Forelimb muscle (tissue), 1 donor: ENCODE measurements at regions not wholly inside any gene's neighbourhood (a gene's known extent, or its start where the extent isn't known, plus 50 kb on each side); places are given as distances from the start of the nearest gene placed in this dataset.

Experiments
- DNase-seq: peaks from one replicate; pipeline ENCODE4 v3.0.0-alpha.2; 2013; ENCODE audit warnings: low read depth

DNA sequence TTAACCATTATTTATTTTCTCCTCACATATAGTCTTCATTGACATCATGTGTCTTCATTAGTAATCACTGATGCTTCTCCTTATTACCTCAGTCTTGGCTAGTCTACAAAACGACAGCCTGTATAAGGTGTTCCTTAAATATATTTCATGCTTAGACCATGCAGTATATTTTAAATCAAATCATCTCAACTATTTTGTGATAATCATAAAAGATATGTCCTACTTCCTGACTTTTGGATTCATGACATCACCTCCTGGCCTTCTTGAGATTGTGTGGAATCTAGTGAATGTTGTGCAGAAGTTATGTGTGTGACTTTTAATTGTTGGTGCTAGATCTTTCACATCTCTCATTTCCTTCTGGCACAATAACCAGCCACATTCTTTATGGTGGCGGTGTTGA, 1339.3 kb upstream of the C9orf72 start:
- no peak for DNase-seq

DNA sequence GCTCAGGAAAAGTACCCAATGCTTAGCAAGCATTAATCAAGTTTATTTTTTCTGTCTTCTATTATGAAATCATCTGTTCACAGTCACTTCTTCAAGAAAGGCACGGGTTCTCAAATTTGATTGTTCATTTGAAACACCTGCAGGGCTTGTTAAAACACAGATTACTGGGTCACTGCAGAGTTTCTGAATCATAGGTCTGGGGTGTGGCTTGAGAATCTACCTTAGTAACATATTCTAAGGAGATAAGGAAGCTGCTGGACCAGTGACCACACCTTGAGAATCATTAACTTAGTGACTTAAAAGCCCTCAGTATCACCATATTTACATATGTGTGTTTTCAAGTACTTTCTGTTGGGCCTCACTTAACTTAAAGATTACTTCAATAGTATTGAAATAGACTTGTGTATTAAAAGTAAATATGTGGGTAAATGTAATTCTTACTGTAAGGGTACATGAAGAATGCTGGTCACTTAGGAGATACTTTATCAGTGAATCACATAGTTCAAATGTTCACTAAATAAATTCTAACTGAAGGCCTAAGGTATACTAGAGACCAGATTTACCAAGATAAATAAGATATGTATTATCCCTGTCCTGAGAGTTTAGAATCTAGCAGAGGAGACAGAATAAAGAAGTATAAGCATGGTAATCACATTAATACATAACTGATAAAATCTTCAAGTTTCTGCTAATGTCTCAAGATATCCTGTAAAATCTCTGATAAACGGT, 1342.1 kb upstream of the C9orf72 start:
- no peak for DNase-seq

DNA sequence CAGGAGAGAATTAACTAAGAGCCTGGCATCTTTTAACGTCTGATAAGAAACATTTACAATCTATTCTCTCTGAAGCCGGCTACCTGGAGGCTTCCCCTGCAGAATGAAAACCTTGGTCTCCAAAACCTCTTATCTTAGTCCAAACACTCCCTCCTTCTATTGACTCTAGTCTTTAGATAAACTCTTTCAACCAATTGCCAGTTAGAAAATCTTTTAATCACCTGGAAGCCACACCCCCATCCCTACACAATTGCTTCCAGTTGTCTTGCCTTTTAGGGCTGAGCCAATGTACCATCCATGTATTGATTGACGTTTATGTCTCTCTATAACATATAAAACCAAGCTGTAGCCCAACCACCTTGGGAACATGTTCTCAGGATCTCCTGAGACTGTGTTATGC, 1343.1 kb upstream of the C9orf72 start:
- no peak for DNase-seq

DNA sequence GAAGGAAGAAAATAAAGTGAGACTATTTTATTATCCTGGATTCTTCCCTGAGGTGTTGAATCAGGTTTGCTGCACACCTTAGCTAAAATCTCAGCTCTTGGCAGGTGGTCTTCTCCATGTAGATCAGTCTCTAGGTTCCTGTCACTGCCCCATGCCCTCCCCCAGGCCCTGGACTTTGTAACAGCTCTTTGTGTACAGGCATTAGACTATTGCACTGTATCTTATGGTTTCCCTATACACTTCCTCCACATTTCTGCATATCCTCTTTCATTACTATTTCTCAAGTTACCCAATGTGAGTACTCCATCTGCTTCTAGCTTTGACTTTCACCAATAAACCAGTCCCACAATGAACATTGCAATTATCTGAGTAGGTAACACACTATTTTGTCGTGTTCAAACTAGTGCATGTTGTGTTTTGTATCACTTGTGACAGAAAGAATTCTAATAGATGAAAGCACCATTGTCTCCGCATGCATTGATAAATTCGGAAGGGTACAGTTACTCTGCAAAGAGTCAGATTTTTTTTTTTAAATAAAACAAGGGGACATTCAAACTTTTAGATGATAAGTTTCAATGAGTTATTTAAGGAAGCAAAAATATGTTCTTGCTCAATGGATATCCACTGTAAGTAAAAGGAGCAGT, 1348.7 kb upstream of the C9orf72 start:
- no peak for DNase-seq

DNA sequence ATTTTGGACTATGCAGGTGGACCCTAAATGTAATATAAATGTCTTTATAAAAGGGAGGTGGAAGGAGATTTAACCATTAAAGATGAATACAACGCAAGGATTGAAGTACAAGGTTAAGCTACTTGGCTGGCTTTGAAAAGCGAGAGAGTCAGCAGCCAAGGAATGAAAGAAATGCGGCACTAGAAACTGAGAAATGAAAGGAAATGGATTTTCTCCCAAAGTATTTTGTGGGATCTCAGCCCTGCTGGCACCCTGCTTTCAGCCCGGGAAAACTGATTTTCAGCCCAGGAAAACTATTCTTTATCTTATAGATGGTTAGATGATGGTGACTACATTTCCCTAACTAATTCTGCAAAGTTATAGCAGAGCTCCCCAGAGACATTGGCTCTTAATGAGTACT, 1349.6 kb upstream of the C9orf72 start:
- DNase-seq, result peak; percentile 5

DNA sequence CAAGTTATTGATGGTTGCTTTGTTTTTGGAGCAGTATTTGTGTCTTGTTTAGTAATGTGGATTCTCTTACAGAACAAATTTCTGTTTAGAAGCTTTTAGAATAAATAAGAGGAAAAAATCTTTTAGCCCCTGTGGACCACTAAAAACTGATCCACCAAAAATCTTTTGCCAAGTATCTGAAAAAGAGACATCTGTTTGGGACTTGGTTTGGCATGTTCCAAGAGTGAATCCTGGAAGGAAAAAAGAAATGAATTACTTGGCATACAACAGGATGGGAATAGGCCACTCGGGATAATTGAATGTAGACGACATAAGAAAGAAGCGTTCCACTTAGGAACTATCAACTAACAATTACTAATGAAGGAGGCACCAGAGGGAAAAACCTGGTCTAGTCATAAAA, 1350.1 kb upstream of the C9orf72 start:
- peak; percentile 45 for DNase-seq

DNA sequence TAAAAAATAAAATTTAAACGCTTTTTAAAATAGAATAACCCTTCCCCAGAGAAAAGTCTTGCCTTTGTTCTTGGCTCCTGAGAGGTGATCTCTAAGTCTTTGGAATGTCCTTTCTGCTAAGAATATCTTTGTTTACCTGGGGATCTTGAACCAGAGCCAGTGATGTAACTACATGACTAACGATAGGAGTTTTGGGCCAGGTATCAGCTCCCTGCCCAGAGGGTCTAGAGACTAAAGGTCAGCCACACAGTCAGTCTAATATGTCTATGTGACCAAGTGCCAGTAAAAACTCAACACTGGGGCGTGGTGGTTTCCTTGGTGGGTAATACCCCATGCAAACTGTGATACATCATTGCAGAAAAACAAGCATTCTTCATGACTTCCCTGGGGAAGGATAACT, 1351.9 kb upstream of the C9orf72 start:
- no peak for DNase-seq

DNA sequence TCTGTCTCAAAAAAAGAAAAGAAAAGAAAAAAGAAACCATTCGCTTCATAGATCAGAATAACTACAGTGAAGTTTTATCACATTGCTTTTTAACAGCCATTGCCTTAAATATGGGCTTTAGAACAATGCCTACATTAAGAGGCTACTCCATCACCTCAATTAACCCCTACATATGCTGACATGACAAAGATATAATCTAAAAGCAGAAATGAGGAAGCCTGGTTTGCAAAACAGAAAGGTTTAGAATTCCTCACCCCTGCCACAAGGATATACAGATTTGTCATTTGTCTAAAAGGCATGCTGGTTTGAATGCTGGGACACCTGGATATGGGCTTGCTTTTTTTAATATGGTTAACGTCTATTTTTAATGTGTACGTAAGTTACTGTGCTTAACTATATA, 1353.0 kb upstream of the C9orf72 start:
- no peak for DNase-seq

DNA sequence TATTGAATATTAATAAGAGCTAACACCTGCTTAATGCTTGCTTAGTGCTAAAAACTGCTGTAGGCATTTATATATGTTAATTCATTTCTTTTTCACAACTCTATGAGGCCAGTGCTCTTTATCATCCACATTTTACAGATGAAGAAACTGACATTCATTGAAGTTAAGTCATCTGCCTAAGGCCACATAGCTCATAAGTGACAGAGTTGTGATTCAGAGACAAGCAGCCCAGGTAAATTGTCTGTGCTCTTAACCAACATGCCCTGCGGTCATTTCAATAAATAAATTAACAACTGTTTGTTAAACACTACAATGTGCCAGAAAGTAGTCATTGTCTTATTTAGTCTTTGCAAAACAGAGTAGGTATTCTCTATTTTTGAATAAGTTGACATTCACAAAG, 1354.4 kb upstream of the C9orf72 start:
- DNase-seq, result no peak

DNA sequence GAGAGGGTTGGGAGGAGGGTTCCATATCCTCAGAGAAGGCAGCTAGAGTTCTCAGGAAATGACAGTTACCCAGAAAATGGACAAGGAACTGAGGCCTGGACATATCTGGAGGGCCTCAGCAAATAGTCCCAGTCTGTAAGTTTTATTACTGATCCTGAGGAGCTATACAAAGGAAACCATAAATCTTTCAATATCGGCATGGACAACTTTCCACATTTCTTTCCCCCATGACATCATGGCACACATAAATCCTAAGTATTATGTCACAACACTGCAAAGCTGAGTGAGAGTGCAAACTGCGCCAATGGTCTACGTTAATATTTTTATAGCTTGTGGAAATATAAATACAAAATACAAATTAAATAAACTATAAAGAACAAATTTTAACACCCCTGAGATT, 1356.2 kb upstream of the C9orf72 start:
- no peak for DNase-seq

DNA sequence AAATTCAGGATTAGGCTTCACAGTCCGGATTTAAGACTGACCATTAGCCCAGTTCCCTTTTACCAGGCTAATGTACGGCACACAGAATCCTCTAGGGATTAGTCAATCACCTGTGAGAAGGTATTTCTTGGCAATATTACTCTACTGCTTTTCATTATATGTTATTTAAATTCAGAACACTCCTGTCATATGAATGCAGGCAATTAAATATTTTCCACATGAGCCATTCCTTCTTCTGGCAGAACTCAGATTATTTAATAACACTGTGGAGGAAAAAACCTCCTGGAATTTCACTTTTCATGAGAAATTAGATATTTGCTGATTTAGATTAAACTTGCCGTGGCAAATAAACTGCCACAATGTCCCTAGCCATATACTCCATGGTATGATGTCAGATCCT, 1357.5 kb upstream of the C9orf72 start:
- no peak for DNase-seq

DNA sequence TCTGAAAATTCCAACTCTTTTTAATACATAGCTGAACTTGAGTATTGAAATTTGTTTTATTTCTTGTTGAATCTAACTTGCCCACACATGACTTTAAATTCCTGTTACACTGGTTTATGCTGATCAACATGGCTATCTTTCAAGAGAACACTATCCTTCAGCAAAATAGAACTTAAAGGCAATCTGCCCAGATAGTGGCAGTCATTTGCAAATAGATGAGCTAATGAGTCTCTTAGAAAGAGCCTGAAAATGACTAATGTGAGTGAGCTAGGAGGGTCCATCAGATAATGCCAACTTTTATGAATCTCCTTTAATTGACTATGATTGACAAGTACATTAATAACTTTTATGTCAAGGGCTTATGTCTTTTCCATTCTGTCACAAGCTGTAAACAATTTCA, 1360.8 kb upstream of the C9orf72 start:
- DNase-seq, result no peak

DNA sequence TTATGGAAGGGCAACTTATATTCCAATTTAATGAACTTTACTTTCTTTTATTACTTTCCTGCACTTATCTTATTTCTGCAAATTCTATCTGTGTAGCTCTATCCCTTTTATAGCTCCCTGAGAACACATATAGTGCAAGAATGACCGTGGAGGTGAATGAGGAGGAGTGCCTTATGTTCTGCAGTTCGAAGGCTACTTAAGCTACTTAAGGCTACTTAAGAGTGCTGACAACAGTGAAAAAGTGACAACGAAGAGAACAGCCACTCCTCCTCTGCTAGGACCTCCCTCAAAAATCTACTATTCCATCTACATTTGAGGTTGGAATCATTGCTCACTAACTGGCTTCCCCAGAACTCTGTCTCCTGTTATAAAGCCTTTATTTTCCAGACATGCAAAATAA, 1365.7 kb upstream of the C9orf72 start:
- DNase-seq, result no peak

DNA sequence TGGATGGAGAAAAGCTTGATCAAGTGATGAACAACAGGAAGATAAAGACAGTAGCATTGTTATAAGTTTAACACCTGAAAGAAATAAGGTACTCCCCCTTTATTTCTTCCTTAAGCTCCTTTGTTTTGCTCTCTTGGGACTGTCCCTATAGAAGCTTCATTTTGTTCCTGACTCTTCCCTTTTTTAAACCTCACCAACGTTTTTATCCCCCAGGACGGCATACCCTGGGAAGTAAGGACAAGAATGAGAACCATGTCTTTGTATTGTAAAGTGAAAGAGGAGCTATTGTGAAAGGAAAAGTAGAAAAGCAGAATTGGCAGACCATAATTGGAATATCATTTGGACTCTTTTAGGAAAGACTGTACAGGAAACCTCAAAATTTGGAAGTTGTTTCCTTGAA, 1368.6 kb upstream of the C9orf72 start:
- DNase-seq, result no peak

DNA sequence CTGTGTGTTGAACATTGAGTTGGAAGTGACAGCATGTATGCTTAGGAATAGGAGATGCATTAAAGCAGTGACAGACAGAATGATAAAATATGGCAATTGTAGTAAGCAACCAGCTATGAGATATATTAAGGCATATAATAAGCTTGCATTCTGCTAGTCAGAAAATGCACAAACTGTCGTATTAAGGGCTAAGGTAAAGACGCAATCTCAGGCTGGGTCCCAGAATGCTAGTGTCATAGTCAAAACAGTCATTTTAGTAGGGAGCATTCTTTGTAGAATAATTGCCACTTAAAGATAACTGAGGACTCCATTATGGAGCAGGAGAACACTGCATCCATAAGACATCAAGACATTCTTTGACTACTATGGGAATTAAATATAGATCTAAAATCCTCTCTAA, 1369.7 kb upstream of the C9orf72 start:
- no peak for DNase-seq

DNA sequence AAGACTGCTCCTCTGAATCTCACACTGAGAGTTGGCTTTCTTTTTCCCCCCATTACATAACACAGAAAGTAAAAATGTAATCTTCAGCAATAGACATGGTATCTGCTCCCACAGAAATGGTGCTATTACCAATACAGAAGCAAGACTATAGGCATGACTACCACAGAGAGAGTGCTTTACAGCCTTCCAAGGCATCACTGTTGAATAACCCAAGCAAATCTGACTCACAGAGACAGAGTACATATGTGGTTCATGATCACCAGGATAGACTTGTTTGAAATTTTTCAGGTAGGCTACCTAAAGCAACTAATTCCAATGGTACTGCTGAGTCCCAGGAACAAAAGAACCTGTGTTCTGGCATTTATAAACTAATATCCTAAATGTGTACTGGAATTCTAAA, 1373.4 kb upstream of the C9orf72 start:
- DNase-seq, result no peak

DNA sequence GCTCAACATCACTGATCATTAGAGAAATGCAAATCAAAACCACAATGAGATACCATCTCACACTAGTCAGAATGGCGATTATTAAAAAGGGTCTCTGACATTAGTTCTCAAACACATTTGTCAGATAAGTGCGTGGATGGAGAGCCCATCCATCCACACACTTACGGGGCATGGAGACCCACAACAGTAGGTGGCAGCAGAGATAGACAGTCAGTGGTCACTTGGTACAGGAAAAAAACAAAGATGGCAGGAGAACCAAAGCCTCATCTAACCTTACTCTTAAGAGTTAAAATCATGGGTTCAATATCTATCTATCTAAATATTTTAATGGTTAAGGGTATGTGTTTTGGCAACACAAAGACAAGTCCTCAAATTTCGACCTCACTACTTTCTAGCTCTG, 1378.7 kb upstream of the C9orf72 start:
- no peak for DNase-seq

DNA sequence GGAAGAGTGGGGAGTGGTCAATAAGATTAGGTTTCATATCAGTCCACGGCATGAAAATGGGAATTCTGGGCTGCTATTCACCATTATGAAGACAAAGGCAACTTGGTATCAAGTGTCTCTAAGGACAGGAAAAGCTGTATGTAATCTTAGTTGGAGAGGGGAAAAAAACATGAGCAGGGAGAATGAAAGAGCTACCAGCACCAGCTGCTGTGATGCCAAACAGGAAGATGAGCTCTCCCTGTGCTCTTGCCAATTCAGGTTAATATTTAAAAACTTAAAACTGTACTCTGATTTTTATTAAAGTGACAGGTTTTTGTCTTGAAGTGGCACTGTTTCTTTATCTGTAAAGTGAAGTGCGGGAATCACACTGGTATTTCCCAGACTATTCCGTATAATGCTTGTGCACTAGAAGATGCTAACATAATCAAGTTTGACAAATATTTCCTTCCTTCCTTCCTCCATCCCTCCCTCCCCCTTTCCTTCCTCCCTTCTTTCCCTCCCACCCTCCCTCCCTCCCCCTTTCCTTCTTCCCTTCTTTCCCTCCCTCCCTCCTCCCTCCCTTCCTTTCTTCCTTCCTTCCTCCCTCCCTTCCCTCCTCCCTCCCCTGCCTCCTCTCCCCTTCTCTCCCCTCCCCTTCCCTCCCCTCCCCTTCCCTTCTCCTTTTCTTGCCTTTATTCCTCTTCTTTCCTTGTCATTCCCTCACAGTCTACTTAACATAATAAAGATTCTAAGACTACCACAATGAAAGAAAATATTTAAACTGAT, 1383.0 kb upstream of the C9orf72 start:
- no peak for DNase-seq

DNA sequence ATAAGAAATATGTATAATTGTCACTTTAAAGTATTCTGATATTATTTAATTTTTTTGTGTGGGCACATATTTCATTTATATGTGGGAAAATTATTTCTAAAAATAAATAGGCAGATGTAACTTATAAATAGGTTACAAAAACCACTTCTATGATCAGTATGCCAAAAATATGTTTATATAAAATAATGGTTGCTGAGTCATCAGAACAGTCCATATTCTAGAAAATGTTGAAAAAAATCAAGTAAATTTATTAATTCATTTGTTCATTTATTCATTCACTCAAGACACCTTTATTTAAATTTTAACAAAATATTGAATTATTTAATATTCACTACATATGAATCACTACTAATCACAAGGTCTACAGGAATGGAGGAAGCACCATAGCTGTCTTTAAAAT, 1387.3 kb upstream of the C9orf72 start:
- no peak for DNase-seq

DNA sequence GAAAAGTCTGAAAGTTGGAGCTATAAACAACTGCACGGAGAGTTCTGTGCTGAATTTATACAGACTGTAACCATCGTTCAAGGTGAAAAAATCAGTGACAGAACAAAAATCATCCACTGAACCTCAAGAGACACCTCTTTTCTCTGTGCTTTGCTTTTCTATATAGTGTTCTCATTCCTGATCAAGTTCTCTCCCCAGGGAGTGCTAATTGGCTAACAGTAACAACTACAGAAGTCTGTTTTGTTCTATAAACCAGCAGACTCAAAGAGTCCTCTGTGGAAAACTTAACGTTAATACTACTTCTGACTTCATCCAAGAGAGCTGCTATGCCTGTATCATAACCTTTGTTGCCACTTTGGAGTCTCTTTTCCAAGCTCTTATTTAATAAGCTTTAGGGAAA, 1388.3 kb upstream of the C9orf72 start:
- no peak for DNase-seq

DNA sequence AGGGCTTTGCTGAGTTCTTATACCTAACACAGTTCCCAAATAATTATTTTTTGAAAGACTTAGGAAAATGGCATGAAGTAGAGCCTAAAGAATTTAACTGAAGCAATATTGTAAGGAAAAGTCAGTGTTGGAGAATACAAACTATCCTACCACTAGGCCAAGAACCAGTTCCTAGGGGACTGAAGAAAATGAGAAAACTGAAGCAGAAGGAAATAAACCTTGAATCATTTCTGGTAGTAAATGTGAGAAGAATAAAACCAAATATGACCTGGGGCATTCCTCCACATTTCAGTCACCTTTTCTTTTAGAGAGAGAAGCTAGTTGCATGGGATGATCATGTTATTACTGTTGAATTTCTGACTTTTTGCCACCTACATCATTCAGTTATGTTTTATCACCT, 1393.9 kb upstream of the C9orf72 start:
- DNase-seq, result peak; percentile 16

DNA sequence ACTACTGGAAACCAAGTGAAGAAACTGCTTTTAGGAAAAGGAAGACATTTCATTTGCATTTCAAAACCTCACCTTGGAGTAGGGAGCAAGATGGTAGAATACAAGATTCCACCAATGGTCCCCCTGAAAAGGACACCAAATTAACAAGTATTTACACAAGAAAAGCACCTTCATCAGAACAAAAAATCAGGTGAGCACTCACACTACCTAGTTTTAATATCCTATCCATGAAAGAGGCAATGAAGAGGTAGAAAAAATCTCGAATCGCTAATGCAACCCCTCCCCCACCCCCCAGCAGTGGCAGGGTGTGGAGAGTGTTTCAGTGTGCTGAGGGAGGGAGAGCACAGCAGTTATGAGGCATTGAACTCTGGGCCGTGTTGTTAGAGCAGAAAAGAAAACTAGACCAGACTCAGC, 1397.0 kb upstream of the C9orf72 start:
- no peak for DNase-seq

DNA sequence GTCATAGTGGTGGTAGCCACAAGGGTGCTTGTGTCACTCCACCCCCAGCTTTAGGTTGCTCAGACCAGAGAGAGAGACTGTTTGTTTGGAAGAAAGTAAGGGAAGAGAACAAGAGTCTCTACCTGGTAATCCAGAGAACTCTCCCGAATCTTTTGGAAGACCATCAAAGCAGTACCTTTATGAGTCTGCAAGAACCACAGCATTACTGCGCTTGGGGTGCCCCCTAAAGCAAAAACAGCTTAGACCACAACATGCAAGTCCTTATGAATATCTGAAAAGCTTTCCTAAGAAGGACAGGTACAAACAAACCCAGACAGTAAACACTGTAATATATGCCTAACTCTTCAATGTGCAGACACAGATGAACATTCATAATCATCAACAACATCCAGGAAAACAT, 1398.6 kb upstream of the C9orf72 start:
- DNase-seq, result no peak
